Thyroid gland (tissue), 4 donors: ENCODE measurements at regions not wholly inside any gene's neighbourhood (a gene's known extent, or its start where the extent isn't known, plus 50 kb on each side); places are given as distances from the start of the nearest gene placed in this dataset.

ENCODE experiments used
- DNase-seq, 2 donors: peaks; one replicate each; pipeline ENCODE4 v3.0.0-alpha.2; 2019
- H3K27ac ChIP-seq, 3 donors: fragments of 200-600 bp; sonication (generic); 1 replicate in 2 of 3; 2 replicates in 1 of 3; pipeline ENCODE4 v1.5.1; 2016 to 2019; ENCODE audit warnings: mild to moderate bottlenecking in 1 of 3, moderate library complexity in 1 of 3
- H3K27me3 ChIP-seq: fragments of 200-600 bp; sonication (generic); one replicate; pipeline ENCODE4 v1.5.1; 2019
- H3K36me3 ChIP-seq, 2 donors: fragments of 200-600 bp; sonication (generic); one replicate each; pipeline ENCODE4 v1.5.1; 2016 to 2019
- H3K4me1 ChIP-seq, 2 donors: fragments of 200-600 bp; sonication (generic); one replicate each; pipeline ENCODE4 v1.5.1; 2017 to 2019
- H3K4me3 ChIP-seq, 3 donors: fragments of 200-600 bp; sonication (generic); replicated peaks in 1 of 3; 1 replicate in 2 of 3; 2 replicates in 1 of 3; pipeline ENCODE4 v1.5.1; 2016; ENCODE audit warnings: mild to moderate bottlenecking in 1 of 3
- H3K9me3 ChIP-seq: fragments of 200-600 bp; sonication (generic); one replicate; pipeline ENCODE4 v1.5.1; 2017
- CTCF ChIP-seq, 6 experiments: fragments of 200-600 bp in 3 of 6; fragments of 450-650 bp in 3 of 6; sonication (generic) in 3 of 6; IDR thresholded peaks; one replicate each; pipeline ENCODE4 v1.5.1; 2016 to 2019; ENCODE audit warnings: antibody characterized with exemption in 6 of 6, mild to moderate bottlenecking in 2 of 6, inconsistent platforms in 1 of 6, moderate library complexity in 1 of 6
- POLR2A ChIP-seq, 2 donors: fragments of 450-650 bp; IDR thresholded peaks; one replicate each; pipeline ENCODE4 v1.6.1; 2017; ENCODE audit warnings: antibody characterized with exemption in 2 of 2, mild to moderate bottlenecking in 2 of 2, moderate library complexity in 1 of 2
- WGBS, 2 donors: methylation state at CpG; one replicate each; pipeline ENCODE4 v1.1.5; 2017; 5-methylcytosine and 5-hydroxymethylcytosine counted together
- intact Hi-C: fragments of 100-400 bp; cut with DNase I; formaldehyde crosslinking; loops from one replicate; pipeline ENCODE4 v1.15.1; 2023

- WGBS, 2 donors: 10 to 20% methylated on average over 2 of the region's 2 CpGs
- intact Hi-C loops: no loop called here
- Histone ChIP-seq H3K36me3 (no peaks in the 10 kb centered on the region), H3K27ac (no peak overlapping the region), H3K4me1 (no peaks in the 10 kb centered on the region), H3K27me3 (no peaks in the 10 kb centered on the region), H3K9me3 (no peaks in the 10 kb centered on the region), H3K4me3 (no peak overlapping the region)
- no peak for TF ChIP-seq CTCF (IDR thresholded peaks at IDR 0.05)
- TF ChIP-seq POLR2A (IDR thresholded peaks at IDR 0.05): no peak
- DNase-seq: no peak
Observed at GRCh38 chr9:115213818-115214334, 95.9 kb upstream of the TNC start.

GRCh38 chr9:115216873-115217272, 98.9 kb upstream of the TNC start:
- Histone ChIP-seq H3K27ac (no peak overlapping the region), H3K36me3 (no peaks in the 10 kb centered on the region), H3K4me1 (no peaks in the 10 kb centered on the region), H3K9me3 (no peaks in the 10 kb centered on the region), H3K4me3 (no peak overlapping the region), H3K27me3 (no peaks in the 10 kb centered on the region)
- intact Hi-C loops: no loop called here
- no peak for TF ChIP-seq CTCF (IDR thresholded peaks at IDR 0.05)
- TF ChIP-seq POLR2A (IDR thresholded peaks at IDR 0.05): no peak
- 85 to 90% methylated on average over 6 of the region's 6 CpGs for WGBS, 2 donors
- no peak for DNase-seq

- Histone ChIP-seq H3K9me3 (no peaks in the 10 kb centered on the region), H3K27me3 (no peaks in the 10 kb centered on the region), H3K4me1 (no peaks in the 10 kb centered on the region), H3K36me3 (no peaks in the 10 kb centered on the region), H3K4me3 (no peak overlapping the region), H3K27ac (no peak overlapping the region)
- DNase-seq: no peak
- intact Hi-C loops: no loop called here
- WGBS, 2 donors: 80 to 86% methylated on average over 8 of the region's 8 CpGs
- TF ChIP-seq POLR2A (IDR thresholded peaks at IDR 0.05) (no peak), CTCF (IDR thresholded peaks at IDR 0.05) (no peak)
Observed at GRCh38 chr9:115220319-115221005, 102.5 kb upstream of the TNC start.

- intact Hi-C loops: no loop called here
- H3K4me1 ChIP-seq: no peaks in the 10 kb centered on the region
- no peak overlapping the region for H3K4me3 ChIP-seq
- WGBS, 2 donors: 50 to 65% methylated on average over 3 of the region's 3 CpGs
- H3K36me3 ChIP-seq: no peaks in the 10 kb centered on the region
- H3K27me3 ChIP-seq: no peaks in the 10 kb centered on the region
- no peak overlapping the region for H3K27ac ChIP-seq
- no peaks in the 10 kb centered on the region for H3K9me3 ChIP-seq
- DNase-seq: no peak
- TF ChIP-seq POLR2A (IDR thresholded peaks at IDR 0.05) (no peak), CTCF (IDR thresholded peaks at IDR 0.05) (no peak)
Observed at GRCh38 chr9:115223471-115223870, 105.5 kb upstream of the TNC start.

GRCh38 chr9:115225459-115226116, 107.6 kb upstream of the TNC start:
- no peak for TF ChIP-seq POLR2A (IDR thresholded peaks at IDR 0.05)
- Histone ChIP-seq H3K4me1 (no peaks in the 10 kb centered on the region), H3K36me3 (no peaks in the 10 kb centered on the region), H3K4me3 (no peak overlapping the region), H3K9me3 (no peaks in the 10 kb centered on the region), H3K27me3 (no peaks in the 10 kb centered on the region), H3K27ac (no peak overlapping the region)
- intact Hi-C loops: no loop called here
- no peak for DNase-seq
- 97 to 98% methylated on average over 3 of the region's 3 CpGs for WGBS, 2 donors
